SK-N-SH (cell line): ENCODE measurements at regions not wholly inside any gene's neighbourhood (a gene's known extent, or its start where the extent isn't known, plus 50 kb on each side); places are given as distances from the start of the nearest gene placed in this dataset.

Experiments
- CTCF ChIA-PET: fragments of 300-600, 350-600 bp; formaldehyde crosslinking; extraction: SDS; loops from one replicate; lab custom pipeline; 2021; lab: Yijun Ruan, JAX
- POLR2A ChIA-PET: fragments of 350-600 bp; sonication (Branson Sonifier 250); formaldehyde crosslinking; extraction: SDS; loops from one replicate; lab custom pipeline; 2020; ENCODE audit warnings: antibody characterized with exemption, inconsistent platforms; lab: Yijun Ruan, JAX
- DNase-seq: peaks from one replicate; pipeline ENCODE4 v3.0.0; 2012
- H2AFZ ChIP-seq: fragments of 200-600 bp; sonication (generic); 2 replicates; pipeline ENCODE4 v1.8.1; 2016; ENCODE audit warnings: antibody characterized with exemption, mild to moderate bottlenecking, low read depth
- H3F3A ChIP-seq: fragments of 200-600 bp; sonication (generic); replicated peaks from 2 replicates; pipeline ENCODE3; 2016; ENCODE audit warnings: antibody characterized with exemption, mild to moderate bottlenecking; ENCODE audit not compliant: insufficient read depth
- H3K27ac ChIP-seq, 2 experiments: fragments of 200-500 bp in 1 of 2; fragments of 200-600 bp in 1 of 2; sonication (Bioruptor generic) in 1 of 2; sonication (generic), shearing (Covaris generic) in 1 of 2; 2 replicates each; pipeline versions ENCODE4 v1.5.1 to v1.6.1; 2014 to 2016; ENCODE audit warnings: low read depth in 2 of 2, inconsistent platforms in 1 of 2, low read length in 1 of 2, mild to moderate bottlenecking in 1 of 2, mixed read lengths in 1 of 2
- H3K27me3 ChIP-seq: fragments of 200-600 bp; sonication (generic), shearing (Covaris generic); 2 replicates; pipeline ENCODE4 v1.6.1; 2016; ENCODE audit warnings: mixed run types; ENCODE audit not compliant: insufficient read depth
- H3K36me3 ChIP-seq, 2 experiments: fragments of 200-500 bp in 1 of 2; fragments of 200-600 bp in 1 of 2; sonication (Bioruptor generic) in 1 of 2; sonication (generic) in 1 of 2; replicated peaks in 1 of 2; 2 replicates each; pipeline versions ENCODE3 to v1.5.1; 2014 to 2016; ENCODE audit warnings: low read length in 1 of 2, mild to moderate bottlenecking in 1 of 2; ENCODE audit not compliant: insufficient read depth in 2 of 2, control insufficient read depth in 1 of 2
- H3K4me1 ChIP-seq, 2 experiments: fragments of 200-500 bp in 1 of 2; fragments of 200-600 bp in 1 of 2; sonication (Bioruptor generic) in 1 of 2; sonication (generic), shearing (Covaris generic) in 1 of 2; 2 replicates each; pipeline versions ENCODE4 v1.5.1 to v1.6.1; 2014 to 2016; ENCODE audit warnings: low read depth in 1 of 2, low read length in 1 of 2, mixed run types in 1 of 2; ENCODE audit not compliant: insufficient read depth in 2 of 2, control insufficient read depth in 1 of 2
- H3K4me2 ChIP-seq: fragments of 200-600 bp; sonication (generic), shearing (Covaris generic); 2 replicates; pipeline ENCODE4 v1.6.1; 2017; ENCODE audit warnings: mixed run types
- H3K4me3 ChIP-seq, 2 experiments: fragments of 200-500 bp in 1 of 2; fragments of 200-600 bp in 1 of 2; sonication (Bioruptor generic) in 1 of 2; sonication (generic), shearing (Covaris generic) in 1 of 2; 2 replicates each; pipeline versions ENCODE4 v1.5.1 to v1.8.1; 2014 to 2016; ENCODE audit warnings: low read depth in 2 of 2, inconsistent platforms in 1 of 2, low read length in 1 of 2, mild to moderate bottlenecking in 1 of 2, mixed read lengths in 1 of 2, moderate library complexity in 1 of 2
- H3K79me2 ChIP-seq: fragments of 200-600 bp; sonication (generic); 2 replicates; pipeline ENCODE4 v1.8.1; 2017; ENCODE audit warnings: mild to moderate bottlenecking; ENCODE audit not compliant: insufficient read depth
- H3K9ac ChIP-seq: fragments of 200-600 bp; sonication (generic); 2 replicates; pipeline ENCODE4 v1.6.1; 2017; ENCODE audit warnings: mixed run types
- H3K9me2 ChIP-seq: fragments of 200-600 bp; sonication (generic); 2 replicates; pipeline ENCODE4 v1.6.1; 2017; ENCODE audit warnings: mixed run types
- H3K9me3 ChIP-seq: fragments of 200-600 bp; sonication (generic); 2 replicates; pipeline ENCODE4 v1.6.1; 2017; ENCODE audit warnings: mixed run types, mild to moderate bottlenecking, moderate library complexity
- H4K20me1 ChIP-seq: fragments of 200-600 bp; sonication (generic); 2 replicates; pipeline ENCODE4 v1.6.1; 2017; ENCODE audit warnings: mild to moderate bottlenecking, mixed run types; ENCODE audit not compliant: insufficient read depth
- ELF1 ChIP-seq: IDR thresholded peaks from 2 replicates; pipeline ENCODE4 v1.4.0; 2012
- FOXJ3 ChIP-seq: sonication (generic); formaldehyde crosslinking; IDR thresholded peaks from 2 replicates; pipeline ENCODE4 v1.5.1; 2020; ENCODE audit warnings: mild to moderate bottlenecking, missing genetic modification reagents
- MXI1 ChIP-seq: IDR thresholded peaks from 2 replicates; pipeline ENCODE4 v1.6.1; 2012; ENCODE audit warnings: mild to moderate bottlenecking, low read depth, low read length, improper control_type of control experiment
- NFIC ChIP-seq: IDR thresholded peaks from 2 replicates; pipeline ENCODE4 v1.4.0; 2012; ENCODE audit warnings: borderline replicate concordance
- NRF1 ChIP-seq: IDR thresholded peaks from 2 replicates; pipeline ENCODE4 v1.6.1; 2012; ENCODE audit warnings: low read depth, mild to moderate bottlenecking, low read length
- TEAD4 ChIP-seq: IDR thresholded peaks from 2 replicates; pipeline ENCODE4 v1.4.0; 2012; ENCODE audit warnings: mild to moderate bottlenecking, borderline replicate concordance; ENCODE audit not compliant: insufficient read depth
- USF2 ChIP-seq: fragments of 150-350 bp; IDR thresholded peaks from 2 replicates; pipeline ENCODE4 v1.6.1; 2017; ENCODE audit warnings: antibody characterized with exemption, low read length, low read depth, borderline replicate concordance
- WGBS: methylation state at CpG from one replicate; pipeline ENCODE4 v1.1.6; 2017; ENCODE audit warnings: low lambda C conversion rate; 5-methylcytosine and 5-hydroxymethylcytosine counted together
- TF ChIP-seq, protein P1 (sequence below): IDR thresholded peaks from 2 replicates; pipeline ENCODE4 v1.4.0; 2012; ENCODE audit warnings: low read depth, borderline replicate concordance

DNA sequence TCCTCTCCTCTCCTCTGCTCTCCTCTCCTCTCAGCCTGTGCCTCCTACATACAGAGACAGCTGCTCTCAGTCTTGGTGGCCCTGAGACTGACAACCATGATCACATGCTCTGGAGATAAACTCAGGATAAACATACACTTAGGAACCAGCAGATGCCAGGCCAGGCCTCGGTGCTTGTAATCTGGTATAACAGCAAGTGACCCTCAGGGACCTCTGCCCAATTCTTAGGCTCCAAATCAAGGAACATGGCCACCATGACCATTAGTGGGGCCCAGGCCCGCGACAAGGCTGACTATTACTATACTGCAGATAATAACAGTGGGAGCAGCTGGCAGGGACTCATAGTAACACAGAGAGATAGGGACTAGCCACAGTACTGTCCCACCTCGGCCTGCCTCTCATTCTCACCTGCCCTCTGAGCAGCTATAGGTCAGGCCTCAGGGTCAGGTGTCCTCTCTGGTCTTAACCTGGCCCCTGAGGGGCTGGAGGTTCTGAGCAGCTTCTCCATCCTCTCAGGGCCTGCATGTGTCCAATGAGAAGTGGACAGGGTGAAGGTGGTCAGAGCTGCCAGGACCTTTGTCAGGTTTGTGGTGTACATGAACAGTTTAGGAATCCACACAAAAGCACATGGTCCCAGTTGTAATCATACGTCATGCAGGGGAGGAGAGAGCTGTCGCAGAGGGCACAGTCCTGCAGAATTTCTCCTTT is 106.1 kb downstream of the GGTLC2 start:
- Histone ChIP-seq H3K4me1 (no peaks in the 10 kb centered on the region), H3K36me3 (no peaks in the 10 kb centered on the region), H2AFZ (no peak overlapping the region), H3K79me2 (no peaks in the 10 kb centered on the region), H3F3A (no peaks in the 10 kb centered on the region), H3K9me2 (no peaks in the 10 kb centered on the region), H3K4me2 (no peak overlapping the region), H3K27me3 (0 out of 2 replicates have a peak, but pooled peaks cover 4% of the 10 kb centered on the region), H3K27ac (no peak overlapping the region), H4K20me1 (no peaks in the 10 kb centered on the region), H3K9ac (no peak overlapping the region), H3K9me3 (no peaks in the 10 kb centered on the region), H3K4me3 (no peak overlapping the region)
- no peak for TF ChIP-seq MXI1
- no peak for TF ChIP-seq ELF1
- TF ChIP-seq TEAD4 = no peak
- TF ChIP-seq NFIC = no peak
- no peak for TF ChIP-seq FOXJ3 (CRISPR knock-in tag)
- no peak for TF ChIP-seq NRF1
- TF ChIP-seq USF2 = no peak
- ChIA-PET CTCF (interaction anchor here (0.8 to 9.6 kb wide), 11 partner anchors 9 to 205 kb away, joined by 3 to 99 read pairs (median 4); no protein-coding TSS in a partner anchor), POLR2A (interaction anchor here (0.6 kb wide), 1 partner anchor 242 kb away, joined by 3 read pairs; the partner anchor contains the start of gene ZNF280B)
- no peak for DNase-seq
- 39% methylated on average over 5 of the region's 6 CpGs for WGBS

GRCh38 chr22:22751043-22751603 is 106.7 kb downstream of the GGTLC2 start:
- Histone ChIP-seq H3K36me3 (no peaks in the 10 kb centered on the region), H3K79me2 (no peaks in the 10 kb centered on the region), H3K27ac (no peak overlapping the region), H3K9me3 (no peaks in the 10 kb centered on the region), H3K4me1 (no peaks in the 10 kb centered on the region), H4K20me1 (no peaks in the 10 kb centered on the region), H3K9me2 (no peaks in the 10 kb centered on the region), H2AFZ (no peak overlapping the region), H3K4me3 (no peak overlapping the region), H3K9ac (no peak overlapping the region), H3F3A (no peaks in the 10 kb centered on the region), H3K27me3 (0 out of 2 replicates have a peak, but pooled peaks cover 4% of the 10 kb centered on the region), H3K4me2 (no peak overlapping the region)
- ChIA-PET CTCF (interaction anchor here (0.6 to 9.6 kb wide), 13 partner anchors 11 to 209 kb away, joined by 3 to 99 read pairs (median 5); no protein-coding TSS in a partner anchor), POLR2A (no interaction called here)
- DNase-seq = no peak
- TF ChIP-seq, protein P1, sequence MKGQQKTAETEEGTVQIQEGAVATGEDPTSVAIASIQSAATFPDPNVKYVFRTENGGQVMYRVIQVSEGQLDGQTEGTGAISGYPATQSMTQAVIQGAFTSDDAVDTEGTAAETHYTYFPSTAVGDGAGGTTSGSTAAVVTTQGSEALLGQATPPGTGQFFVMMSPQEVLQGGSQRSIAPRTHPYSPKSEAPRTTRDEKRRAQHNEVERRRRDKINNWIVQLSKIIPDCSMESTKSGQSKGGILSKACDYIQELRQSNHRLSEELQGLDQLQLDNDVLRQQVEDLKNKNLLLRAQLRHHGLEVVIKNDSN = no peak
- WGBS = no CpG with 5 or more reads among the region's 2 CpGs
